ENCODE measurements at regions not wholly inside any gene's neighbourhood (a gene's known extent, or its start where the extent isn't known, plus 50 kb on each side); places are given as distances from the start of the nearest gene placed in this dataset.

DNA sequence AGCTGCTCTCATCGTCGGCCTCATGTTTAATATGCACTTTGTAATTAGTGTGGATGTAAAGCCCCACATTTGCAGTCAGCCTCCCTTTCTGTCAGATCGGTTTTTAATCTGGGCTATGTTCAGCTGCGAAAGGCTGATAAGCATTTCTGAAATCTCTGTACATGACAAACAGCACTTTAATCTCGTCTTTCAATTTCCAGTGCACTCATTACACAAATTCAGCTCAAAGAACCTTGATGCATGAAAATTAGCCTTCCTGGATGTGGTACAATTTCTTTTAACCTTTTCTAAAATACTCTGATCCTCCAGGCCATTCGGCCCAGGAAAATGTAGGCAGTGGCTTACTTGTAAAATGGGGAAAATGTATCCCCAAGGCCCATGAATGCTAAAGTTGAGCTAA lies 265.1 kb downstream of the RND3 start:
- no peak overlapping the region for H3K27ac ChIP-seq (ENCODE audit: low read depth, low read length)
- intact Hi-C loops (cut with micrococcal nuclease) = no loop called here
- no peak overlapping the region for H3K9ac ChIP-seq (ENCODE audit: low read length)
- CTCF ChIA-PET = no interaction called here
- DNase-seq (ENCODE audit: low read depth, low spot score) = no peak
- H3K4me1 ChIP-seq (ENCODE audit: control insufficient read depth in 1 of 2, insufficient read depth in 2 of 2, low read length in 2 of 2) = no peaks in the 10 kb centered on the region
- no peaks in the 10 kb centered on the region for H4K20me1 ChIP-seq (ENCODE audit: insufficient read depth)
- no peak overlapping the region for H3K4me2 ChIP-seq (ENCODE audit: low read length)
- no peaks in the 10 kb centered on the region for H3K27me3 ChIP-seq (ENCODE audit: insufficient read depth, low read length)
- TF ChIP-seq SIN3A (IDR thresholded peaks at IDR 0.05; ENCODE audit: low read depth) = no peak
- TF ChIP-seq SP1 (IDR thresholded peaks at IDR 0.05; ENCODE audit: low read depth) = no peak
- no peak for TF ChIP-seq ZNF274 (IDR thresholded peaks at IDR 0.05; ENCODE audit: low read depth, low read length)
- no peak for TF ChIP-seq ELF1 (IDR thresholded peaks at IDR 0.05; ENCODE audit: borderline replicate concordance, low read depth)
- no peak for TF ChIP-seq POLR2A (IDR thresholded peaks at IDR 0.05; ENCODE audit: borderline replicate concordance, extremely low read depth, insufficient read depth, insufficient read length)
- POLR2A ChIA-PET = no interaction called here
- no peak overlapping the region for H3K4me3 ChIP-seq (replicated peaks in 1 of 2; ENCODE audit: low read depth in 1 of 2, low read length in 2 of 2)
- no peak overlapping the region for H2AFZ ChIP-seq (ENCODE audit: low read depth, low read length, poor library complexity, severe bottlenecking)
- BruUV-seq (replicated peaks) = no TSS peak
- RAD21 ChIA-PET (ENCODE audit: low non-redundant PET in 1 of 2, low total read pairs in 2 of 2, uncharacterized antibody in 2 of 2, unreplicated experiment in 2 of 2) = no interaction called here
- H3K9me2 ChIP-seq (ENCODE audit: insufficient read depth) = no peaks in the 10 kb centered on the region
- no peak for ATAC-seq
- no peaks in the 10 kb centered on the region for H3K79me2 ChIP-seq (ENCODE audit: insufficient read depth, low read length)
- H3K36me3 ChIP-seq (ENCODE audit: control insufficient read depth in 1 of 2, insufficient read depth in 2 of 2, low read length in 2 of 2) = no peaks in the 10 kb centered on the region
- no peaks in the 10 kb centered on the region for H3K9me3 ChIP-seq (ENCODE audit: control insufficient read depth in 1 of 2, insufficient read depth in 1 of 2, low read depth in 1 of 2, low read length in 2 of 2)

DNA sequence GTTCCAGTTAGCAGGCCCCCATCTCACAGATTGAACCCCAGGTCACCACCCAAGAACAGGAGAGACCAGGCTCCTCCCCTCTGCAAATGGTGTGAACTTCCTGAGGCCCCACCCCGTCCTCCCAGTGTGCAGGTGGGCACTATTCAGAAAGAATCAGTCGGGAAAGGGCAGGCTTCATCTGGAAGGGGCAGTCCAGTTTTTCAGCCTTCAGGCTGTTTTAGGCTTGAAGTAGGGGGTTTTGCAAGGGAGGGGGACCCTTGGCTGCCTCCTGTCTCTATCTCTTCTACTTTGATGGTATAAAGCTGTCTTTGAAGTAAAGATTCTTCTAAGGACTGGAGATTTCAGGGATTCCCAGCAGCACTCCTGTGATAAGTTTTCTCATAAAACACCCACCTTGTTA lies 267.6 kb downstream of the RND3 start:
- ChIA-PET RAD21 (ENCODE audit: low non-redundant PET in 1 of 2, low total read pairs in 2 of 2, uncharacterized antibody in 2 of 2, unreplicated experiment in 2 of 2) (no interaction called here), CTCF (no interaction called here), POLR2A (no interaction called here)
- no peak overlapping the region for H2AFZ ChIP-seq (ENCODE audit: low read depth, low read length, poor library complexity, severe bottlenecking)
- BruUV-seq (replicated peaks) = no TSS peak
- DNase-seq (ENCODE audit: low read depth, low spot score) = no peak
- H3K27ac ChIP-seq (ENCODE audit: low read depth, low read length) = no peak overlapping the region
- no peaks in the 10 kb centered on the region for H3K79me2 ChIP-seq (ENCODE audit: insufficient read depth, low read length)
- H3K27me3 ChIP-seq (ENCODE audit: insufficient read depth, low read length) = no peaks in the 10 kb centered on the region
- H3K9me2 ChIP-seq (ENCODE audit: insufficient read depth) = no peaks in the 10 kb centered on the region
- no peak overlapping the region for H3K4me3 ChIP-seq (replicated peaks in 1 of 2; ENCODE audit: low read depth in 1 of 2, low read length in 2 of 2)
- TF ChIP-seq CTCF (IDR thresholded peaks at IDR 0.05 in 2 of 3, conservative IDR thresholded peaks at IDR 0.05 in 1 of 3; ENCODE audit: borderline replicate concordance in 1 of 3, insufficient read depth in 1 of 3, low read depth in 2 of 3, low read length in 2 of 3) = no peak
- TF ChIP-seq JUND (IDR thresholded peaks at IDR 0.05) = no peak
- no peak for TF ChIP-seq ZFX (IDR thresholded peaks at IDR 0.05)
- no peak for TF ChIP-seq ATF3 (IDR thresholded peaks at IDR 0.05)
- TF ChIP-seq SP1 (IDR thresholded peaks at IDR 0.05; ENCODE audit: low read depth) = no peak
- TF ChIP-seq SIN3A (IDR thresholded peaks at IDR 0.05; ENCODE audit: low read depth) = no peak
- TF ChIP-seq POLR2A (IDR thresholded peaks at IDR 0.05; ENCODE audit: borderline replicate concordance, extremely low read depth, insufficient read depth, insufficient read length) = no peak
- no peak for TF ChIP-seq RAD21 (IDR thresholded peaks at IDR 0.05; ENCODE audit: low read depth)
- no peak for TF ChIP-seq TCF7L2 (IDR thresholded peaks at IDR 0.05; ENCODE audit: borderline replicate concordance, extremely low read depth, insufficient read depth, insufficient read length)
- TF ChIP-seq FOSL1 (IDR thresholded peaks at IDR 0.05; ENCODE audit: low read depth) = no peak
- no peak for TF ChIP-seq ZNF274 (IDR thresholded peaks at IDR 0.05; ENCODE audit: low read depth, low read length)
- no peak for TF ChIP-seq CEBPB (IDR thresholded peaks at IDR 0.05; ENCODE audit: low read depth)
- no peak for TF ChIP-seq POLR2AphosphoS5 (IDR thresholded peaks at IDR 0.05; ENCODE audit: low read depth, low read length)
- no peak for TF ChIP-seq ZBTB33 (IDR thresholded peaks at IDR 0.05; ENCODE audit: extremely low read depth, insufficient replicate concordance, low read length)
- no peak for TF ChIP-seq ELF1 (IDR thresholded peaks at IDR 0.05; ENCODE audit: borderline replicate concordance, low read depth)
- TF ChIP-seq YY1 (IDR thresholded peaks at IDR 0.05; ENCODE audit: extremely low read depth, insufficient replicate concordance, low read depth, low read length) = no peak
- TF ChIP-seq CBX3 (IDR thresholded peaks at IDR 0.05; ENCODE audit: low read depth) = no peak
- no peak for TF ChIP-seq EZH2phosphoT487 (IDR thresholded peaks at IDR 0.05; ENCODE audit: borderline replicate concordance)
- no peak overlapping the region for H3K9ac ChIP-seq (ENCODE audit: low read length)
- no peak overlapping the region for H3K4me2 ChIP-seq (ENCODE audit: low read length)
- H3K4me1 ChIP-seq (ENCODE audit: control insufficient read depth in 1 of 2, insufficient read depth in 2 of 2, low read length in 2 of 2) = no peaks in the 10 kb centered on the region
- no peaks in the 10 kb centered on the region for H3K36me3 ChIP-seq (ENCODE audit: control insufficient read depth in 1 of 2, insufficient read depth in 2 of 2, low read length in 2 of 2)
- H3K9me3 ChIP-seq (ENCODE audit: control insufficient read depth in 1 of 2, insufficient read depth in 1 of 2, low read depth in 1 of 2, low read length in 2 of 2) = no peaks in the 10 kb centered on the region
- H4K20me1 ChIP-seq (ENCODE audit: insufficient read depth) = no peaks in the 10 kb centered on the region
- intact Hi-C loops (cut with micrococcal nuclease) = no loop called here
- ATAC-seq = no peak
